H1 (cell line): ENCODE measurements at regions not wholly inside any gene's neighbourhood (a gene's known extent, or its start where the extent isn't known, plus 50 kb on each side); places are given as distances from the start of the nearest gene placed in this dataset.

Experiments
- CREB1 ChIP-seq: IDR thresholded peaks from 2 replicates; pipeline ENCODE4 v1.6.1; 2012; ENCODE audit warnings: inconsistent platforms
- CTCF ChIP-seq, 3 experiments: IDR thresholded peaks; 1 replicate in 2 of 3; 2 replicates in 1 of 3; pipeline versions ENCODE4 v1.5.1 to v1.6.1; 2011; ENCODE audit warnings: low read length in 3 of 3, mild to moderate bottlenecking in 3 of 3, inconsistent platforms in 2 of 3, low read depth in 1 of 3, moderate library complexity in 1 of 3; ENCODE audit not compliant: insufficient read depth in 1 of 3; ENCODE audit errors: control extremely low read depth in 1 of 3
- EP300 ChIP-seq, 2 experiments: IDR thresholded peaks; 1 replicate in 1 of 2; 2 replicates in 1 of 2; pipeline ENCODE4 v1.6.1; 2011 to 2012; ENCODE audit warnings: low read depth in 2 of 2, low read length in 2 of 2, mild to moderate bottlenecking in 2 of 2, borderline replicate concordance in 1 of 2, inconsistent platforms in 1 of 2, moderate library complexity in 1 of 2
- EZH2 ChIP-seq: fragments of 200-600 bp; sonication (generic); IDR thresholded peaks from 2 replicates; pipeline ENCODE4 v1.7.1; 2012; ENCODE audit warnings: low read depth, mild to moderate bottlenecking, moderate library complexity, low read length, inconsistent platforms; ENCODE audit not compliant: severe bottlenecking
- HDAC2 ChIP-seq, 2 experiments: fragments of 300-600 bp in 1 of 2; sonication (generic) in 1 of 2; IDR thresholded peaks; 2 replicates each; pipeline ENCODE4 v1.6.1; 2011 to 2012; ENCODE audit warnings: low read depth in 2 of 2, low read length in 2 of 2, mild to moderate bottlenecking in 2 of 2, moderate library complexity in 2 of 2, borderline replicate concordance in 1 of 2, inconsistent platforms in 1 of 2
- KDM1A ChIP-seq: fragments of 200-600, 300-600 bp; sonication (generic); IDR thresholded peaks from 2 replicates; pipeline ENCODE4 v1.7.1; 2016; ENCODE audit warnings: mild to moderate bottlenecking, low read length, borderline replicate concordance
- POLR2AphosphoS5 ChIP-seq: IDR thresholded peaks from 2 replicates; pipeline ENCODE4 v1.6.1; 2011; ENCODE audit warnings: low read depth, low read length
- RFX5 ChIP-seq: IDR thresholded peaks from 2 replicates; pipeline ENCODE4 v1.6.1; 2011; ENCODE audit warnings: low read depth, low read length, improper control_type of control experiment, borderline replicate concordance
- SIX5 ChIP-seq: IDR thresholded peaks from 2 replicates; pipeline ENCODE4 v1.6.1; 2011; ENCODE audit warnings: mild to moderate bottlenecking, low read depth, low read length
- SP1 ChIP-seq: IDR thresholded peaks from 2 replicates; pipeline ENCODE4 v1.6.1; 2011; ENCODE audit warnings: low read depth, low read length
- TCF12 ChIP-seq: IDR thresholded peaks from 2 replicates; pipeline ENCODE4 v1.6.1; 2011; ENCODE audit warnings: low read depth, mild to moderate bottlenecking, low read length
- YY1 ChIP-seq: IDR thresholded peaks from 2 replicates; pipeline ENCODE4 v1.6.1; 2011; ENCODE audit warnings: low read depth, mild to moderate bottlenecking, low read length

- TF ChIP-seq EZH2: no peak
- TF ChIP-seq CTCF (IDR thresholded peaks at IDR 0.05; ENCODE audit: control extremely low read depth in 1 of 3, insufficient read depth in 1 of 3, low read depth in 1 of 3, low read length in 3 of 3): peak in 1 of 3 experiments; percentile 21; a peak in 2 of 4 replicates
- TF ChIP-seq TCF12: no peak
- no peak for TF ChIP-seq KDM1A
- TF ChIP-seq POLR2AphosphoS5: no peak
- no peak for TF ChIP-seq SIX5
- TF ChIP-seq SP1: no peak
- no peak for TF ChIP-seq RFX5
- no peak for TF ChIP-seq YY1
- no peak for TF ChIP-seq CREB1
- TF ChIP-seq HDAC2 (IDR thresholded peaks at IDR 0.05; ENCODE audit: borderline replicate concordance in 1 of 2, low read depth in 2 of 2, low read length in 2 of 2): no peak
- TF ChIP-seq EP300 (IDR thresholded peaks at IDR 0.05; ENCODE audit: borderline replicate concordance in 1 of 2, low read depth in 2 of 2, low read length in 2 of 2): no peak
Observed at GRCh38 chr1:234865171-234866006, 255.4 kb upstream of the IRF2BP2 start.
